GM18508 (cell line): ENCODE measurements at regions not wholly inside any gene's neighbourhood (a gene's known extent, or its start where the extent isn't known, plus 50 kb on each side); places are given as distances from the start of the nearest gene placed in this dataset.
"Not testable (repeated sequence)": the region's sequence is repeated elsewhere in the genome, so short reads cannot be mapped to it uniquely, and the experiment has no call there.

Experiments
- ATAC-seq: cut with Tn5 transposase; IDR thresholded peaks from one replicate; pipeline ENCODE4 v1.9.1; 2021; ENCODE audit warnings: moderate number of reproducible peaks; ENCODE audit not compliant: insufficient read depth, unreplicated experiment

DNA sequence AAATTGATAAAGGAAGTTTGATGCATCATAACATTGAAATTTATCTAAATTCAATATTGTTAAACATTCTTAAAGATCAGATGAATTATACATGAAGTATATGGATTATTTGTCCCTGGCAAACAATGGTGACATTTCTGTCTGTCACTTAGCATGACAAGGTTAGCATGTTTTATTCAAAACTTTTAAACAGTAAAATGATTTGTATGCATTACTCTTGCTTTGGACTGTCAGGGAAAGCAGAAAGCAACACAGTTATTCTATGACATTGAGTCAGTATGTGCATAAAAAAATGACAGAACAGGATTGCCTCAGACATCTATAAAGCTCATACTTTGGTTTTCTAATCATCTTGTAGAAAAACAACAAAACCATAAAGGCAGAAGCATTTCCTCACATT, 193.7 kb downstream of the IZUMO3 start:
- ATAC-seq: no peak

DNA sequence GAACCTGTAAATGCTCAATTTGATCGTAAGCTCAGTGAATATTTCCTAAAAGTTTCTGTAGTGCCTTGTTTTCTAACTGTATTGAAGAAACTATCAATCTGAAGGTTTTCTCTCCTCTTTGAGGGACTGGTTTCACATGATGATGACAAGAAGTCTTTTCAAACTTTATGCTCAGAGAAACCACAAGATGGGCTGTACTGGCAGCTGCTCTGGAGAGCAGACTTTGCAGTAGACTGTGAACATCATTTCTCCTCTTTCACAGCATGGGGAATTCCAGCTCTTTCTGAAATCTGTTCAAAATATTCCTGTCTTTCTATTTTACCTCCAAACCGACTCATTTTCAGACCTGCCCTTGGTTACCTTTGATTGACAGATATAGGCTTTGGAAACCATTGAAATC, 194.4 kb downstream of the IZUMO3 start:
- no peak for ATAC-seq

- no peak for ATAC-seq
These were observed 203.2 kb downstream of the IZUMO3 start for GRCh38 chr9:24342457-24342856.

DNA sequence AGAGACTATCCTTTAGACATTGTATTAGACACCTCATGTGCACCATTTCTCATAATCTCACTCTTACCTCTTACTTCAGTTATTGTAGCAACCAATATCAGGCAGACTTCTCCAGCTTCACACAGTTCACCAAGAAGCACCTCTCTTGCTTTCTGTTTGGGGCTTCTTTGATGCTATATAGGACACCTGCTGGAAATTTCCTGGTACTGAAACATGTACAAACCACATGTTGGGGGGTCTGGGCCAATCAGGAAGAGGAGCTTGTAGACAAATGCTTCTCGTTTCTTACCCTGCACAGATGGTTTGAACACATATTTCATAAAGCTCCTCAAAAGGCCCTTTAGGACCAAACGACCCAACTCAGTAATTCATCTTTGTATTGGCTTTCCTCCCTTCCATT, 212.1 kb downstream of the IZUMO3 start:
- ATAC-seq: no peak

- ATAC-seq: no peak
These were observed 246.8 kb downstream of the IZUMO3 start for GRCh38 chr9:24298912-24299311.

DNA sequence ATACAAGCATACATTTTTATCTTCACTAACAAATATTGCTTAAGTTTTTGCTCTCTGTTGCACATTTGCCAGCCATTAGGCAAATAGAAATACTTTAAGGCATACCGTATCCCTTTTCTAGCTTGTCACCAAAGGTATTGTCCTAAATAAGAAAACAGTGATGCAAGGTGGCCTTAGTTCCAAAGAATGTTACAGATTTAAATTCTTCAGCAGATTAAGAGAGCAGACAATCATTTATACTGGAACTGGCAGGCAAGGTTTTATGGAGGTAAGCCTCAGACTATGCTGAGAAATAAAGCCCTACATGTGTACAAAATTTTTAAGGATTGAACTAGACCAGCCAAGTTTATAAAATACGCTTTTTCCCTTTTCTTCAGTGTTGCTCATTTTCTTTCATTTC, 247.8 kb downstream of the IZUMO3 start:
- ATAC-seq: no peak

DNA sequence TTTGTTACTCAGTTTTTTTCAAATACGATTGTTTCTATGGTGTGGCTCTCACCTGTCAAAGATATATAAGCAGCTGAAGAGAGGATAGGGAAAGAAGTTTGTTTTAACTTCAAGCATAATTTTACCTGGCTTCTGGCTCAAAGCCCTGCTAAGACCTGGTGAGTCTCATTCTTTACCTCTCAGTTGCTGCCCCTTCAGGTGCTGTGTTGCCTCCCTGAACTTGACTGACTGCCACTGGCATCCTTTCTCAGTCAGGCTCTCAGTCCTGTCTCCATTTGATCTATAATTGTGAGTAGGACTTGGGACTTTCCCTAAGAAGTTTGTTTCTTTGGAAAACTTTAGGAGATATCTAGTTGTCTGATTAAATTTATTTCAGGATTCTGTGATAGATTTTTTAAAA, 249.6 kb downstream of the IZUMO3 start:
- ATAC-seq: no peak

DNA sequence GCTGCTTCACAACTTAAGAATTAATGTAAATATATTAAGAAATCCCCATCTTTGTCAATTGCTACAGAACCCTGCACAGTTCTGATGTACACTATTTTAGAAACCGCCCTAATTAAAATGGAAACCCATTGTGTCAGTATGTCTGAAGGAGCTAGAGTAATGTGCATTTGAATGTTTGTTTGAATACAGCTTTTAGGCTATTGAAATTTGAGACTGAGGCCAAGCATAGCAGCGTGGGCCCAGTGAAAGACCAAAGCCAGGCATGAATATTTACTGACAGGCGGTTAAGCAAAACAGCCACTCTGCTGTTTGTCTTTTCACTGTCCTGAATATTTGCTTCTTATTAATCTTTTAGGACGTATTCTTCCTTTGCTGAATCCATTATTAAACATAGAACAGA, 252.3 kb downstream of the IZUMO3 start:
- no peak for ATAC-seq

DNA sequence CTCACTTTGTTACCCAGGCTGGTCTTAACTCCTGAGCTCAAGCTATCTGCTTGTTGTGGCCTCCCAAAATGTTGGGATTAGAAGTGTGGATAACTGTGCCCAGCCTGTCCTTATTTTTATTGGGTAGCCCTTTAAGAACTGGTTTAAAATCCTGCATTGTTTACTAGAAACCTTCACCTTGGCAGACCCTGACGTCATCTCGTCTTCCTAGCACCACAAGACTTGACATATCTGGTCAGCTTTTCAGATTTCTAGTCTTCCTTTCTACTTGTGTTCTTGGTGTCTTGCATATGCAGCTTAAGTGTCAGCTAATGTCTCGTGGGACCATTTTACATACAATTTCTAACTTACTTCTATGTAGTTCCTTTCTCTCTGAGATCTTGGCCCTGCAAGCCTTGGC, 258.9 kb downstream of the IZUMO3 start:
- no peak for ATAC-seq

GRCh38 chr9:24258626-24259025, 287.1 kb downstream of the IZUMO3 start:
- ATAC-seq: no peak

DNA sequence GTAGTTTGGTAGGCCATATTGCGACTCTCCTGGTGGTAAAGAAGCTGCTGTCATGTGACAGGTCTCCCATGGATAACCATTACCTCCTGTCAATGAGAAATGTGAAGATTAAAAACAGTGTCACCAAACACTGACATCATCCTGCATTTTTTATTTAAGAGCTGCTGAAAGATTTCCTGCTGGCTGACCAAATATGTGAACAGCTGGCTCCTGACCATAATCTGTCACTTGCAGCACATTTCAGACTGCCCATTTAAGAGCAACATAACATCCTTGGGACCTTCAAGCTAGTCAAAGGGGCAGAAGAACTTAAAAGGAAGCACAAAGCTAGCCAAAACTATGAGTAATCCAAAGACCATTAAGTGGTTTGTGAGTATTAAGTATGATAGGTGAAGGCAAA, 288.0 kb downstream of the IZUMO3 start:
- no peak for ATAC-seq

GRCh38 chr9:24245988-24246387, 299.7 kb downstream of the IZUMO3 start:
- no peak for ATAC-seq

GRCh38 chr9:24242576-24242975, 303.1 kb downstream of the IZUMO3 start:
- ATAC-seq: no peak

GRCh38 chr9:24218656-24219055, 327.0 kb downstream of the IZUMO3 start:
- ATAC-seq: no peak

- no peak for ATAC-seq
These were observed 335.1 kb downstream of the IZUMO3 start for GRCh38 chr9:24210641-24211040.

GRCh38 chr9:24189986-24190385, 355.7 kb downstream of the IZUMO3 start:
- ATAC-seq: no peak

DNA sequence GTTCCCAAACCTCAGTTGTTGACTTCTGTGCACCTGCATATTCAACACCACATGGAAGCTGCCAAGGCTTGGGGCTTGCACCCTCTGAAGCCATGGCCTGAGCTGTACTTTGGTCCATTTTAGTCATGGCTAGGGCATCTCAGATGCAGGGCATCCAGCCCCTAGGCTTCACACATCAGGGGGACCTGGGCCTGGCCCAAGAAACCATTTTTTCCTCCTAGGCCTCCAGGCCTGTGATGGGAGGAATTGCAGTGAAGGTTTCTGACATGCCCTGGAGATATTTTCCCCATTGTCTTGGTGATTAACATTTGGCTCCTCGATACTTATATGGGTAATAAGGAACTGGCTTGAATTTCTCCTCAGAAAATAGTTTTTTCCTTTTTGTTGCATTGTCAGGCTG, 354.5 kb upstream of the ELAVL2 start:
- ATAC-seq: not testable (repeated sequence)

GRCh38 chr9:24144796-24145195, 318.8 kb upstream of the ELAVL2 start:
- ATAC-seq: no peak

DNA sequence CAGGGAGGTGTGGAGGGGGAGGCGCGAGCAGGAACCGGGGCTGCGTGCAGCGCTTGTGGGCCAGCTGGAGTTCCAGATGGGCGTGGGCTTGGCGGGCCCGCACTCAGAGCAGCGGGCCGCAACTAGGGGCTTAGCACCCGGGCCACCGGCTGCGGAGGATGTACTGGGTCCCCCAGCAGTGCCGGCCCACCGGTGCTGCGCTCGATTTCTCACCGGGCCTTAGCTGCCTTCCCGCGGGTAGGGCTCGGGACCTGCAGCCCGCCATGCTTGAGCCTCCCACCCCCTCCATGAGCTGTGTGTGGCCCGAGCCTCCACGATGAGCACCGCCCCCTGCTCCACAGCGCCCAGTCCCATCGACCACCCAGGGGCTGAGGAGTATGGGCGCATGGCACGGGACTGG, 309.0 kb upstream of the ELAVL2 start:
- not testable (repeated sequence) for ATAC-seq

DNA sequence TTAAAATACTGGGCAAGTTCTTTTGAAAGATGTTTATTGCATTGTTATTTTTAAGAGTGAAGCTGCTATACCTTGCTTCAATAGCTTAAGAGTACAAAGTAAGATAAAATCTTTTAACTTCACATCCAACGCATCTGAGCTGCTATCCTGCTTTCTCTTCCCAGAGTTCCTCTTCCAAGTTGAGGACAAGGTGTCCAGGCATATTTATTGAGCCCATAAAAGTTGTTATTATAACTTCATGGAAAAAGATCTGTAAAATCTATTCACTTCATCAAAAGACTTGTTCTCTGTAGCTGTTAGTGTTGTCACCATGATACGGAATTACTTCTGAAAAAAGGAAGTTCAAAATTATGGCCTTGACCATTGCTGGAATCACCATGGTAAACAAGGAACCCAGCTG, 306.2 kb upstream of the ELAVL2 start:
- ATAC-seq: no peak

DNA sequence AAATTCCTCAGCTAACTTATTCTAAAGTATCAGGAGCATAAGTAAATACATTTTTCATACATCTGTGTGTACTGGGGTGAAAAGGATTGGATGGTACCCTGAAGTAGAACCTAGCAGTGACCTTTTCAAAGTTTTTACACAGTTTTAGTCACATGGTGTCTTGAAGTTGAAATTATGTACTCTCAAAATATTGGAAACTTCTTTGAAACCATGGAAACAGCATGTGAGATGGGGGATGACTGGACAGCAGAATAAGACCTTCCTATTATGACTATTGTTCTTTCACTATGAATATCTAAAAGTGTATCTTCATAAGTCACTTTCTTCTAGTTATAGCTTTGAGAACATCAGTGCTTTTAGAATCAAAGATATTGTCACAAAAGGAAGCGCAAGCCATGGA, 301.5 kb upstream of the ELAVL2 start:
- no peak for ATAC-seq

DNA sequence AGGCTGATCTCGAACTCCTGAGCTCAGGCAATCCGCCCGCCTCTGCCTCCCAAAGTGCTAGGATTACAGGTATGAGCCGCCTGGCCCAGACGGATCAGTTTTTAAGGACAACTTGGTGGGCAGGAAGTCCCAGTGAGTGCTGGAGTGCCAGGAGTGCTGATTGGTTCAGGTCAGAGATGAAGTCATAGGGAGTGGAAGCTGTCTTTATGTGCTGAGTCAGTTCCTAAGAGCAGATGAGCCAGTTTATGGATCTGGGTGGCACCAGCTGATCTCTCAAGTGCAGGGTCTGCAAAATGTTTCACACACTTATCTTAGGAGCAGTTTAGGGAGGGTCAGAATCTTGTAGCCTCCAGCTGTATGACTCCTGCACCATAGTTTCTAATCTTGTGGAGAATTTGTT, 292.1 kb upstream of the ELAVL2 start:
- ATAC-seq: no peak

- ATAC-seq: no peak
These were observed 270.7 kb upstream of the ELAVL2 start for GRCh38 chr9:24096756-24097155.
